ENCODE measurements at regions not wholly inside any gene's neighbourhood (a gene's known extent, or its start where the extent isn't known, plus 50 kb on each side); places are given as distances from the start of the nearest gene placed in this dataset.

DNA sequence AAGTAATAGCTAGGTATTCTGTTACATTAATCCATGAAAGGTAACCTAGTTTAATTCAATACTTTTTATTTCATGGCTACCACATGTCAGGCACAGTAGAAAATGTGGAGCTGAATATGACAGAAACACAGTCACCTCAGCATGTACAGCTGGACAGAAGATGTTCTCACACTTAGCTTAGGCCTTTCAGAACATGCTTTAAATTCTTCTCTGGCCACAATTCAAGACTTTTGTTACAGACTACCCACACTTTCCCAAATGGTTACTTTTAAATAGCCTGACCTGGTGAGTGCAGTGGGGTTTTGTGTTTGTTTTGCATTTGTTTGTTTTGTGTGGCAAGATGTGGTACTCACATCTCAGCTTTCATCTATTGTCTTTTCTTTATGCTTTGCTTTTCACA, 1079.5 kb downstream of the IGSF11 start:
- Histone ChIP-seq H2AK5ac (ENCODE audit: low read depth, low read length) (no peak overlapping the region), H3K36me3 (ENCODE audit: control insufficient read depth in 2 of 4, insufficient read depth in 4 of 4, low read length in 3 of 4) (no peaks in the 10 kb centered on the region), H3K18ac (ENCODE audit: extremely low read depth, low read length) (no peak overlapping the region), H3K23ac (ENCODE audit: insufficient read length) (no peak overlapping the region), H3K79me1 (ENCODE audit: low read depth, low read length) (no peaks in the 10 kb centered on the region), H4K5ac (ENCODE audit: insufficient read length, low read depth, low read length) (no peak overlapping the region), H2BK5ac (ENCODE audit: low read depth, low read length) (no peak overlapping the region), H4K8ac (ENCODE audit: extremely low read depth, insufficient read depth, low read length) (no peak overlapping the region), H3K79me2 (ENCODE audit: control insufficient read depth in 1 of 2, insufficient read depth in 2 of 2, low read length in 2 of 2) (no peaks in the 10 kb centered on the region), H2BK12ac (ENCODE audit: low read depth, low read length) (no peak overlapping the region), H2BK120ac (replicated peaks; ENCODE audit: low read depth, low read length) (no peak overlapping the region), H3K4me1 (replicated peaks in 1 of 4; ENCODE audit: control insufficient read depth in 3 of 4, insufficient read depth in 4 of 4, low read length in 3 of 4) (no peaks in the 10 kb centered on the region), H4K91ac (replicated peaks; ENCODE audit: insufficient read length, low read length) (no peak overlapping the region), H2BK15ac (ENCODE audit: low read length) (no peak overlapping the region), H3K27ac (ENCODE audit: low read depth, low read length) (no peak overlapping the region), H3K9ac (replicated peaks in 1 of 4; ENCODE audit: extremely low read depth in 1 of 4, low read depth in 3 of 4, low read length in 3 of 4) (no peak overlapping the region), H3K27me3 (replicated peaks in 1 of 4; ENCODE audit: control insufficient read depth in 3 of 4, extremely low read depth in 1 of 4, insufficient read depth in 3 of 4, low read length in 3 of 4) (no peaks in the 10 kb centered on the region), H3K4me2 (ENCODE audit: insufficient read depth in 1 of 2, low read depth in 2 of 2, low read length in 2 of 2) (no peak overlapping the region), H3K4ac (replicated peaks; ENCODE audit: insufficient read length, low read depth, low read length) (no peak overlapping the region), H3K9me3 (ENCODE audit: insufficient read depth in 2 of 2, low read depth in 1 of 2, low read length in 1 of 2) (no peaks in the 10 kb centered on the region), H2AFZ (ENCODE audit: low read length) (0 out of 2 replicates have a peak overlapping the region, but pooled peaks have one; percentile 17), H3K14ac (ENCODE audit: insufficient read length) (no peak overlapping the region), H3K4me3 (ENCODE audit: extremely low read depth in 1 of 4, insufficient read depth in 2 of 4, low read depth in 3 of 4, low read length in 4 of 4) (no peak overlapping the region), H3K56ac (replicated peaks; ENCODE audit: insufficient read length, low read depth, low read length) (no peak overlapping the region), H3K23me2 (ENCODE audit: low read depth, low read length) (no peaks in the 10 kb centered on the region), H2BK20ac (ENCODE audit: low read length) (no peak overlapping the region), H4K20me1 (replicated peaks in 1 of 2; ENCODE audit: control insufficient read depth in 1 of 2, insufficient read depth in 2 of 2, low read length in 2 of 2) (no peaks in the 10 kb centered on the region)
- DNase-seq (ENCODE audit: low read depth in 1 of 2, low spot score in 2 of 2) (no peak), FAIRE-seq (no peak)
- POLR2A ChIA-PET (ENCODE audit: partially characterized antibody): no interaction called here
- CTCF ChIA-PET (ENCODE audit: partially characterized antibody): interaction anchor here (0.6 to 1.4 kb wide), 2 partner anchors 43 to 585 kb away, joined by 3 to 4 read pairs; no protein-coding TSS in a partner anchor
- no peak for TF ChIP-seq CBX8 (IDR thresholded peaks at IDR 0.05; ENCODE audit: borderline replicate concordance, low read depth, low read length)
- no peak for TF ChIP-seq GABPA (IDR thresholded peaks at IDR 0.05; ENCODE audit: borderline replicate concordance, insufficient read depth, low read length)
- TF ChIP-seq NANOG (IDR thresholded peaks at IDR 0.05; ENCODE audit: insufficient read depth, low read depth, low read length, poor library complexity, severe bottlenecking): no peak
- TF ChIP-seq JUN (IDR thresholded peaks at IDR 0.05; ENCODE audit: low read depth, low read length): no peak
- TF ChIP-seq, protein P1, sequence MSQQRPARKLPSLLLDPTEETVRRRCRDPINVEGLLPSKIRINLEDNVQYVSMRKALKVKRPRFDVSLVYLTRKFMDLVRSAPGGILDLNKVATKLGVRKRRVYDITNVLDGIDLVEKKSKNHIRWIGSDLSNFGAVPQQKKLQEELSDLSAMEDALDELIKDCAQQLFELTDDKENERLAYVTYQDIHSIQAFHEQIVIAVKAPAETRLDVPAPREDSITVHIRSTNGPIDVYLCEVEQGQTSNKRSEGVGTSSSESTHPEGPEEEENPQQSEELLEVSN (IDR thresholded peaks at IDR 0.05): no peak
- TF ChIP-seq RBBP5 (IDR thresholded peaks at IDR 0.05; ENCODE audit: borderline replicate concordance, low read depth, low read length): no peak
- no peak for TF ChIP-seq SAP30 (IDR thresholded peaks at IDR 0.05; ENCODE audit: insufficient read depth, insufficient replicate concordance, low read length)
- TF ChIP-seq TBP (IDR thresholded peaks at IDR 0.05; ENCODE audit: low read depth, low read length): no peak
- no peak for TF ChIP-seq CHD1 (IDR thresholded peaks at IDR 0.05; ENCODE audit: low read depth, low read length)
